HCT116 (cell line): ENCODE measurements at regions not wholly inside any gene's neighbourhood (a gene's known extent, or its start where the extent isn't known, plus 50 kb on each side); places are given as distances from the start of the nearest gene placed in this dataset.

Experiments used
- ATF3 ChIP-seq: IDR thresholded peaks from 2 replicates; pipeline ENCODE4 v1.6.1; 2012
- CEBPB ChIP-seq: IDR thresholded peaks from 2 replicates; pipeline ENCODE4 v1.6.1; 2012; ENCODE audit warnings: low read depth
- CTCF ChIP-seq, 3 experiments: fragments of 200-600 bp in 1 of 3; sonication (generic) in 1 of 3; IDR thresholded peaks in 2 of 3; conservative IDR thresholded peaks in 1 of 3; 2 replicates each; pipeline ENCODE4 v1.5.1; 2012 to 2017; ENCODE audit warnings: low read depth in 2 of 3, low read length in 2 of 3, antibody characterized with exemption in 1 of 3, borderline replicate concordance in 1 of 3, control low read depth in 1 of 3, mild to moderate bottlenecking in 1 of 3, mixed read lengths in 1 of 3, mixed run types in 1 of 3, moderate library complexity in 1 of 3; ENCODE audit not compliant: insufficient read depth in 1 of 3
- EGR1 ChIP-seq: IDR thresholded peaks from 2 replicates; pipeline ENCODE4 v1.6.1; 2012; ENCODE audit warnings: low read depth
- EZH2 ChIP-seq: fragments of 200-600 bp; sonication (generic); IDR thresholded peaks from 2 replicates; pipeline ENCODE4 v1.6.1; 2017; ENCODE audit warnings: antibody characterized with exemption, mixed run types
- EZH2phosphoT487 ChIP-seq: fragments of 200-600 bp; IDR thresholded peaks from 2 replicates; pipeline ENCODE4 v1.6.1; 2018; ENCODE audit warnings: antibody characterized with exemption, borderline replicate concordance
- JUND ChIP-seq: IDR thresholded peaks from 2 replicates; pipeline ENCODE4 v1.6.1; 2012
- MAX ChIP-seq: IDR thresholded peaks from 2 replicates; pipeline ENCODE4 v1.6.1; 2012
- POLR2A ChIP-seq: IDR thresholded peaks from 2 replicates; pipeline ENCODE4 v1.7.0; 2011; ENCODE audit warnings: borderline replicate concordance; ENCODE audit not compliant: insufficient read depth, insufficient read length; ENCODE audit errors: extremely low read depth
- POLR2AphosphoS5 ChIP-seq: IDR thresholded peaks from 2 replicates; pipeline ENCODE4 v1.6.1; 2011; ENCODE audit warnings: mild to moderate bottlenecking, low read depth, low read length, moderate library complexity
- RAD21 ChIP-seq: IDR thresholded peaks from 2 replicates; pipeline ENCODE4 v1.6.1; 2012; ENCODE audit warnings: low read depth, mild to moderate bottlenecking
- SIN3A ChIP-seq: IDR thresholded peaks from 2 replicates; pipeline ENCODE4 v1.6.1; 2012; ENCODE audit warnings: low read depth
- TCF7L2 ChIP-seq: IDR thresholded peaks from 2 replicates; pipeline ENCODE4 v1.7.0; 2011; ENCODE audit warnings: borderline replicate concordance, inconsistent platforms; ENCODE audit not compliant: insufficient read depth, insufficient read length; ENCODE audit errors: extremely low read depth

- no peak for TF ChIP-seq CTCF (IDR thresholded peaks at IDR 0.05 in 2 of 3, conservative IDR thresholded peaks at IDR 0.05 in 1 of 3; ENCODE audit: borderline replicate concordance in 1 of 3, insufficient read depth in 1 of 3, low read depth in 2 of 3, low read length in 2 of 3)
- no peak for TF ChIP-seq EZH2phosphoT487
- no peak for TF ChIP-seq CEBPB
- TF ChIP-seq ATF3 = no peak
- no peak for TF ChIP-seq MAX
- TF ChIP-seq POLR2AphosphoS5 = no peak
- no peak for TF ChIP-seq POLR2A
- no peak for TF ChIP-seq JUND
- no peak for TF ChIP-seq SIN3A
- no peak for TF ChIP-seq EZH2
- no peak for TF ChIP-seq EGR1
- no peak for TF ChIP-seq RAD21
- no peak for TF ChIP-seq TCF7L2
Observed at GRCh38 chr10:111211241-111211640, 134.4 kb downstream of the ADRA2A start.
